SK-N-MC (cell line): ENCODE measurements at regions not wholly inside any gene's neighbourhood (a gene's known extent, or its start where the extent isn't known, plus 50 kb on each side); places are given as distances from the start of the nearest gene placed in this dataset.

Experiments
- EZH2 ChIP-seq: fragments of 200-600 bp; sonication (generic); IDR thresholded peaks from one replicate; pipeline ENCODE4 v1.6.1; 2017; ENCODE audit warnings: antibody characterized with exemption
- FOXP2 ChIP-seq: optimal IDR thresholded peaks from 2 replicates; pipeline ENCODE3; 2011; ENCODE audit warnings: mild to moderate bottlenecking, moderate library complexity; ENCODE audit not compliant: insufficient read depth; ENCODE audit errors: extremely low read length, control extremely low read depth
- POLR2AphosphoS5 ChIP-seq: IDR thresholded peaks from 2 replicates; pipeline ENCODE4 v1.6.1; 2012; ENCODE audit warnings: mild to moderate bottlenecking, low read depth, low read length, borderline replicate concordance

- TF ChIP-seq POLR2AphosphoS5 (no peak), FOXP2 (no peak), EZH2 (no peak)
Observed at GRCh38 chr7:110153222-110153621, 937.7 kb upstream of the LRRN3 start.
